Colon (tissue), 2 donors: ENCODE measurements at regions not wholly inside any gene's neighbourhood (a gene's known extent, or its start where the extent isn't known, plus 50 kb on each side); places are given as distances from the start of the nearest gene placed in this dataset.

Experiments
- FAIRE-seq: peaks from 2 replicates; lab custom pipeline; 2012; peaks lifted over from hg19 to GRCh38; lab: Jason Lieb, UNC
- donor health status: control.
- donor health status: control.

DNA sequence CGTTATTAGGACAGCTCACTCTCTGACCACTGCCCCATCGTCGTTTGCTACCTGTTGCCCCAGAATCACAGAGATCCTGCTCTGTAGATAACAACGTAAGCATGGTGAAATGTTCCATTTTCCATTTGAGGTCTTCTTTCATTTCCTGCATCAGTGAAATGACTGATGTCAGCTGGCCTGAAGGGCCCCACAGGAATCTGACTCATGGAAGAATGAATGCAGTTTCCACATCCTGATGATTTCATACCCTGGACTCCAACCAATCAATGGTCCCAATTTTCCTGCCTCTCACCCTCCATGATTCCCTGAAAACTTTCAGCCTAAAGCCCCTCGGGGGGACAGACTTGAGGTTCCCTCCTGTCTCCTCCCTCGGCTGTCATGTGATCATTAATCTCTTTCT is 394.4 kb upstream of the CDH4 start:
- FAIRE-seq = no peak

DNA sequence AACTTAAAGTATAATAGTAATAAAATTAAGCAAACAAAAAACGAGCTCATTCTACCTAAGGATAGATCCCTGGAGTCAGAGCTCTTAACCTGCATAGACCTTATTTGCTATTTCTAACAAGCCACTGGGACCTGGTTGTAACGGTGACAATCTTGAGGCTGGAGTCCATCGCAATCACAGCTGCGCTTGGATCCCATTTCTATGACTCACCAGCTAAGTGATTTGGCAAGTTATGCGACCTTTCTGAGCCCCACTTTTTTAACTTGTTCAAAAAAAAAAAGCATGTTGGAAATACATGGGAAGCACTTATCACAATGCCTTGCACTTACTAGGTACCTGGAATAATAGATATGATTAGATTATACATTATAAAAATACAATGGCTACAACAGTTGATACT is 389.5 kb upstream of the CDH4 start:
- no peak for FAIRE-seq

DNA sequence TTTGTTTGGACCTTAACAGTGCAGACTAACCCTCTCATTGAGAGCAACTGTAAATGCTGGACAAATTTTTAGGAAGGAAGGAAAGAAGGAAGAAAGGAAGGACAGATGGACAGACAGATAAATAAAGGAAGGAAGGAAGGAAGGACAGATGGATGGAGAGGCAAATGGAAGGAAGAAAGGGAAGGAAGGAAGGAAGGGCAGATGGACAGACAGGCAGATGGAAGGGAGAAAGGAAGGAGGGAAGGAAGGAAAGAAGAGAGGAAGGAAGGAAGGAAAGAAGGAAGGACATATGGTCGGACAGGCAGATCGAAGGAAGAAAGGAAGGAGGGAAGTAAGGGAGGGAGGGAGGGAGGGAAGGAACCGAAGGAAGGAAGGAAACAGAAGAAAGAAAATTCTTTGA is 388.5 kb upstream of the CDH4 start:
- no peak for FAIRE-seq

DNA sequence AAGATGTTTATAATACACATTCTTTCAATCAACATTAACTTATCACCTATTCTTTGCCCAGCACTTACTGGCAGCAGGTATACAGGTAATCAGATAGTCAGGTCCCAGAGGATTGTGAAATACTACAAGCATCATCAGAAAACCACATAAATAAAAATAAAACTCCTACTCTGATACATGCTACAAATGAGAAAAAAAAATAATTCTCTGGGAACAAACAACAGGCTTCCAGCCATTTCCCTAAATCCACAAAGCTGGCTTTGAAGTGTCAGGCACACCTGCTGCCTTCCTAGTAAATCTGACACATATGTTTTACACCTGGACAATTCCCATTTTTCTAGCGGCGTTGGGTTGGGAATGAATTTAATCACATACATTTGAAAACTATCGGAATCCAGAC is 384.5 kb upstream of the CDH4 start:
- no peak for FAIRE-seq

DNA sequence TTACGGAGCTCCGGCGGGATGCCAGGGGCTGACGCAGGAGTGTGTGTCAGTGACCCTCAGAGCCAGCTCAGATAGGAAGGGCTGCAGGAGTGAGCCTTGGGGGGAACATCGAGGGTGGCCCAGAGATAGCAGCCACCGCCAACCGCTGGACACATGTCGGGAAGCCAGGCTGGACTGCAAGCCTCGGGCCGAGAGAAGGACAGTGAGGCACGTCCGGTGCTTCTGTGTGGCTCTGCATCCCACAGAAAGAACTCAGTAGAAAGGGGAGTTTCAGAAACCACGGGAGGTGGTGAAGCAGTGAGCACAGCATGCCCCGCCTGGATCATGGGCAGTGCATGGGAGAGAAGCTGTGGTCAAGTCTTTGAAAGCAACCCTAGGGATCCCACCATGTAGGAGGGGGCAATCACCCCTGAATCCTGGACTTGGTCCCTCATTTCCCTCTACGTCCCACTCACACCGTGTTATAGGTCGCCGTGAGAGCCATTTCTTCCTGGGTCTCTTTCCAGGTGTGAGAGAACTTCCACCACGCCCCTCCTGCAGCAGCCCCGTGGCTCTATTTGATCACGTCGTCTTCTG is 383.7 kb upstream of the CDH4 start:
- FAIRE-seq = no peak

DNA sequence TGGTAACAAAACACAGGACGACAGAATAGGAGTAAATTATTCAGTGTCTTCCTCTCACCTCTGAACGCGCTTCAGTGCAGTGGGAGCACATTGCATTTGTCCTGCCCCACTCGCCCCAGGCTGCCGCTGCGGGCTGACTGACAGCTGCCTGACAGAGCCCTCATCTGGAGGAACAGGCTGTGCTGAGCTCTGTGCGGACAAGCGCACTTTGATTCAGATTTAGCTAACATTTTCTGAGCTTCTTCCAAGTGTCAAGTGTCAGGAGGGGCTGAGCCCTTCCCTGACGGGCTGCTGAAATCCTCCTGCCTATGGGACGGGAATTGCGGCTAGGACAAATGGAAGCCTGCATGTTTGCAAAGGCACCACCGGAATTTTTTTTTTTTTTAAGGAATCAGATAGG is 383.0 kb upstream of the CDH4 start:
- FAIRE-seq = no peak

DNA sequence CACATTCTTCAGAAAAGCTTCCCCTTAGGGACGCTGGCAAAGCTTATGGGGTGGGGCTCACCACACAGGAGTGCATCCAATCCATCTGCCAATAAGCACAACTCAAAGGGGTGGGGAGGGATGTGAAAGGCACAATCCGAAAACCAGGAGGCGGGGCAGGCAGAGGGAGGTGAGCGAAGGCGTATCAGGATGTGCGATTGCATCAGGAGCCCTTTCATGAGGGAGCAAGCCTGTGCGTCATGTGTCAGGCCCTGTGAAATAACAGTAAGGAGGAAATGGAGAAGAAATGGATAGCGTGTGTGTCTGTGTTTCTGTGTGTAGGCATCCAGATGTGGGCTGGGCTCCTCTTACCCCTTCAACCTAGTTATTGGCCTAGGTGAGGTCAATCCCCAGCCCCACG is 382.4 kb upstream of the CDH4 start:
- FAIRE-seq = no peak

DNA sequence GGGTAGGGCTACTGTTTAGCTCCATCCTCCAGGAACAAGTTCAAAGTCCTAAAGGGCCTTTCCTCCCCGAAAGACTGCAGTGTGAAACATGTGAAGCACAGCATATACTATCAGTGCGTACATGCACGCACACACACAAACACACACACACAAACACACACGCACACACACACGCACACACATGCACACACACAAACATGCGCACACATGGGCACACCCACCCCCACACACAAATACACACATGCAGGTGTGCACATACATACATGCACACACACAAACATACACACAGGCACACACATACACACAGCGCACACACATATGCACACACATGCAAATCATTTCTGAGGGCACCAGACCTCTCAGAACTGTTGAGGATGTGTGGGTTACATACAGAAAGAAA is 382.0 kb upstream of the CDH4 start:
- FAIRE-seq = no peak

DNA sequence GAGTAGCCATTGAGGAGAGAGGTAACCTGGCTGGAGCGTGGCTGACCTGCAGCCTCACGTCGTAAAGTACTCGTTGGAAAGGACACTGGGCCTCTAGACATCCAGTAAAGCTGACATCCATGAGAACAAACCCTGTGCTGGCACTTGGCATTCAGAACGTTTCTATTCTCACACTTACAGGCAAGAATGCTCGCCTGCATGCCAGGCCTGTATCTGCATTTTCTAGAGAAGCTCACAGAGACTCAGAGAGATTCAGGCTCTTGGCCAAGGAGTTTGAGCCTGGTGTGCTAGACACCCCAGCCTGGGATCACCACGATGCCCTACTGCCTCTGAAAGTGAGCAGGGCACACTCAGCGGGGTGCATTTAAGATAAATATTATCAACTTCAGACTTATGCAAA is 379.8 kb upstream of the CDH4 start:
- FAIRE-seq = no peak

DNA sequence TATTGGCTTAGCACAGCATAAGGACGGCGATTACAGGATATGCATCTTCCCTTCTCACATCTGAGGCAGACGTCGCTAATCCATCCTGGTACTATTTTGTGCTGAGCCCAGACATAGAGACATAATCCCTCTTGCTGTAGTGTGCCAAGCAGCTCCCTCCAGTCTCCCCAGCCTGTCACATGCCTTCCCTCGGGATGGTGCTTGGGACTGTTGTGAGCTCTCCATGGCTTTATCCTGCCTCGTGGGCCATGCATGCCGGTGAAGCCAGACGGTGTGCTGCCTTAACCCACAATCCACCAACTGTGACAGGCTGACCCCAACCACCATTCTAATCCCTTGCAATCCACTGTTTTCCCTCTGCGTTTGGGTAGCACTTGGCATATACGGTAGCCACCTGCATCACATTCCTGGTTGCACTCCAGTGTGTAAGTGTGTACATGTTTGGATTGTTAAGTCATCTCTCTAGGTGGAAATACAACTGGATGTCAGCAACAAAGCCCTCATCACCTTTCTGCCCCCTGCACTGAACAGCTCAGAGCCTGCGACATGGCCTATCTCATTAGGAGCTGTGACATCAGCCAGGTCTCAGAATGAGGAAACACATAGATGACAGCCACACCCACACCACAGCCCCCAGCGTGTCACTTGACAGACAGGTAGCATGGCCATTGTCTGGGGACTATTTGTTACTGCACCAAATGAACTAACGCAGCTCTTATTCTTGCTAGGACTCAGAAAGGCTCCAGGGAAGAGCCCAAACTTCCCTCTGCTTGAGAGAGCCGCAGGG is 374.8 kb upstream of the CDH4 start:
- no peak for FAIRE-seq

DNA sequence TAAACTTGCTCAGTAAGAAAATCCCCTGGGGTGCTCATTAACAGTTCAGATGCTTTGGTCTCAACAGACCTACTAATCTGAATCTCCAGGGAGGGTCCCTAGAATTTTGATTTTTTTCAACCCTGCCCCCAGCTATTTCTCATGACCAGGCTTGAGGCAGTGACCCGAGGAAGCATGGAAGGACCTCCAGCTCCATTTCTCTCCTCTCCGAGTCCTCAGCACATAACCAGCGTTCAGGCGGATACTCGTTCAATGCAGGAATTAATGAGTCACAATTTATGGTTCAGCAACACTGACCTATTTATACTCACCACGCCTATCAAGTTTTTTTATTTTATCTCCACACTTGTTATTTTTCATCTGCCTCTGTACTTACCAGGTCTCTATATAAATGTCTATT is 369.2 kb upstream of the CDH4 start:
- FAIRE-seq = no peak

DNA sequence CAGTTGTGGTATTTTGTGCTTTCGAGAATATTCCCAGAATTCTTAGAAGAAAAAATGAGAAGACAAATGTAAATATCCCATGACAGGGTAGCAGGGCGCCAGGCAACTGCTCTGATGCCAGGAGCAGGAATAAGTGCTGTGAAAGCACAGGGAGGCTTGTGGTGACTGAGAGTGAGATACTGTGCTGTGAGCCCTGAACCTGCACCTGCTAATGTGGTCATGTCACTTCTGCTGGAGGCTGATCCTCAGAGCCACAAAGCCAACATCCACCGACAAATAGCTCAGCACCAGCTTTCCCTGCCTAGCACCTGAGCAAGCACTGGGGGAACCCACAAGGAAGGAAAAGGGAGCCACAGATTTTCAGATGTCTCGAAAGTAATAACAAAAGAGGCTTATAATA is 368.6 kb upstream of the CDH4 start:
- FAIRE-seq = no peak

DNA sequence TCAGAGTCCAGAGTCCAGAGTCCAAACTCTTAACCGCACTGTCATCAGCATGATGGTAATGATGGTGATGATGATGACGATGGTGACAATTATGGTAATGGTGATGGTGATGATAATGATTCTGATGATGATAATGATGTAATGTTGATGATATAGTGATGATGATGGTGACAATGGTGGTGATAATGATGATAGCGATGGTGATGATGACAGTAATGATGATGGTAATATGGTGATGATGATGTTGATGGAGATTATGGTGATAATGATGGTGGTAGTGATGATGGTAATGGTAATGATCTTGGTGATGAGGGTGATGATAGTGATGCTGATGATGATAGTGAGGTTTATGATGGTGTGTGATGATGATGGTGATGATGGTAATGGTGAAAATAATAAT is 367.8 kb upstream of the CDH4 start:
- FAIRE-seq = no peak

DNA sequence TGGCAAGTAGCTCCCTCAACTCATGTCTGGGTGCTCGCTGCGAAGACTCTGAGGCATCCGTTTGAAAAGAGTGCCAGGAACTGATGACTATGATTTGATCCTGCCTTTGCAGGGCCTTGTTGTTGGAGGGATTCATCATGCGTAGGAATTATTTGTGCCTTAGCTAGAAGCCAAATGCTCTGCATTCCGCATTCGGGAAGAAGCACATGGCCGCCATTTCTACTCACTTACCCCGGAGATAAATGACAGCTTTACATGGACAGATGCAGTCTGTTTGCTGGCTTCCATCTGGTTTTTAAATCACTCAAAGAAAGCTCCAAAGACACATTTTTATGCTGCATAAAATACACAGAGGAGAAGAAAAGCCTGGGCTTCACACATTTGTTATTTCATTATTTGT is 363.3 kb upstream of the CDH4 start:
- no peak for FAIRE-seq

DNA sequence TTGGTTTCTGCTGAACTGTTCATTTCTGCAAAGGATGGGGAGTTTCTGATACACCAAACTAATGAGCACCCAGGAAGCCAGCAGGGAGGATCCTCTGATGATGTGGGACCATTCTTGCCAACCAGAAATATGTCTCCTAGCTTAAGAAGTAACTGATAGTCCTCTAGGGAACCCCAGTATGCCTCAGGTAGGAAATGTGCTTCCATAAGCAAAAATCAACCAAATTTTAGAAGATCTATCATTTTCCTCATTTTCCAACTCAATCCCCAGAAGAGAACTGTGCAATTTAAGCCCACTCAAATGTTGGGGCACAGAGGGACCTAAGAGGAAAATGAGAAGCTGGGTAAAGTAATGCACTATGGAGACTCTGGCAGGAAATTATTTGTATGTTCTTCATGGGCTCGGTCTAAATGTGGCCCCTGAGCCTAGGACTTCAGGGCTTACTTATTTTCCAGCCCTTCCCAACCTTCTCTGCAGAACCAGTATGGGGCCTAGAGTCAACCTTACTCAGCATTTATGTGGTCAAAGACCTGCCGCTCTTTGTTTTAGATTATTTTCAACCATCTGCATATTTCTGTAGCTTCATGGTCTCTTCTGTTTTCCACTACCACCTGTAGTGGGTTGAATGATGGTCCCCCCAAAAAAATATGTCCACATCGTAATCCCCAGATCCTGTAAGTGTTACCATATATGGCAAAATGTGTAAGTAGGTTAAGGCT is 359.8 kb upstream of the CDH4 start:
- FAIRE-seq = no peak

DNA sequence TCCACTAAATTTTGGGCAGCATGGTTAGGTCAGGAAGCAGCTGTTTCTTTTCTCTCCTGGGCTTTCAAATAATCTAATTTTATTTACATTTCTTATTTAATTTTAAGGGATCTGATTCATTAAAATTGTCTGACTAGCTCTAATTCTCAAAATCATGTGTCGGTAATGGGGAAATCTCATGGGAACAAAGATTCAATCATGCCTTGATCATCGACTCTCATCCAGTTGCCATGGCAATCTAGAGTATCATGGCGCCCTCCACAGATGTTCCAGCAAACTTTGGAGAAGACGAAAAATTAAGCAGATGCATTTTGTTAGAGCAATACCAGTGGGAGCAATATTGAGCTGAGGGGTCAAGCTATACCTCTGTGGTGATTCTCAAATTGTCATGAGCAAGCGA is 358.0 kb upstream of the CDH4 start:
- no peak for FAIRE-seq

DNA sequence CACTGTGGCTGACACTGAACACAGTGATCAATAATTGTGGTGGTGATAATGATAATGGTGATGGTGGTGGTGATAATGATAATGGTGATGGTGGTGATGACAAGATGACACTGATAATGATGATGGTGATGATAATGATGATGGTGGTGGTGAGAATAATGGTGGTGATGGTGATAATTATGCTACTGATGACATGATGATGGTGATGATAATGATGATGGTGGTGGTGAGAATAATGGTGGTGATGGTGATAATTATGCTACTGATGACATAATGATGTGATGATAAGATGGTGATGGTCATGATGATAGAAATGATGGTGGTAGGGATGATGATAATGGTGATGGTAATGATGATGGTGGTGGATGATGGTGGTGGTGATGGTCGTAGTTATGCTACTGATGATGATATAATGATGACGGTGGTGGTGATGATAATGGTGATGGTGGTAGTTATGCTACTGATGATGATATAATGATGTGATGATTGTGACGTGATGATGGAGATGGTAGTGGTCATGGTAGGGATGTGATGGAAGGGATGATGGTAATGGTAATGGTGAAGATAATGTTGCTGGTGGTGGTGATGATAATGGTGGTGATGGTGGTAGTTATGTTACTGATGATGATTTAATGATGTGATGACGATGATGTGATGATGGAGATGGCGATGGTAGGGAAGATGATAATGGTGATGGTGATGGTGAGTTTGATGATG is 356.5 kb upstream of the CDH4 start:
- FAIRE-seq = no peak

DNA sequence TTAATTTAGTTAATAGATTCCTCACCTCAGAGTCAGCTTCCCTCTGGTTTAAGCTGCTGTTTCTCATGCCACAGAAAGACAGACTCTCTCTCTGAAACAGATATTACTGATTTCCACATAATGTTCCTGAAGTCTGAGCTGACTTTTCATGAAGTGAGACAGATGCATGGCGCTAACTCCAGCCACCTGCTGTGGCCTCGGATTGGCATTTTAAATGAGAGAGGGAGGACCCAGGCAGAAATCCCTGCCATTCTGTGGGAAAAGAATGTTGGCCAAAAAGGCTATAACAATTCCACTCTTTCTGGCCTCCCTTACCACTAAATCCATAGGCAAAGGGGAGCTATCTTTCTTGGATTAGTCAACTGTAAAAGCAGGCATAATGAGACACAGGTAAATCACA is 354.1 kb upstream of the CDH4 start:
- no peak for FAIRE-seq

DNA sequence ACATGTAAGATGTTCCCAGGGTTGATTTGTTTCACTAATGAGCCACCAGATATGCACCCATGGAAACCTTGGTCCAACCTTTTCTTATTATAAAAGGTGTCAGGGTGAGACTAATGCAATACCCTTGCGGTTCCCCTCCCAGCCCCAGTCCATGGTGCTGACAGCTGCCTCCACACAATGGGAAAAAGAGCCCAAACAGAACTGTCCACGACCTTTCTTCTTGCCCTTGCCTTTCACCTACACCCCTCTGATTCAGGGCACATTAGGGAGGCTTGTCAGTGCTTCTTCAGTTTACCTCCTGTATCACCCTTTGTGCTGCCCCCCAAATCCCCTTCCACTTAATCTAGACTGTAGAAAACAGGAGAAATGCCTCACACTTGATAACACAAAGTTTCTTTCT is 352.7 kb upstream of the CDH4 start:
- no peak for FAIRE-seq

DNA sequence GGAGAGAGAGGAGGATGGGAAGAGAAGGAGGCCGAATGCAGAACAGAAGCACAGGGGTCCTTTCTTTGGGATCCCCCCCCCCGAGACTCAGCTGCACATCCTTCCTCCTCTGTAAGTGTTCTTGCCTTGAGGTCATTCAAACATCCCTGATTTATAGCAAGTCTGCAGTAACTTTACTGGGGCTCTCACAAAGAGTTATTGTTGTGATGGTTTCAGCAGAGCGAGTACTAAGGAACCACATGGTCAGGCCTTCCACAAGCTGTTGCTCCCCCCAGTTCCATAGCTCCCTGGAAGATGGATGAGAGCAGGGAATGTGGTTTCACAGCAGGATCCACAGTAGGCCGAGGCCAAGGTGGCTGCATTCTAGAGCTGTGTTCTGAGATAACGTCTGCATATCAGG is 351.4 kb upstream of the CDH4 start:
- FAIRE-seq = no peak

DNA sequence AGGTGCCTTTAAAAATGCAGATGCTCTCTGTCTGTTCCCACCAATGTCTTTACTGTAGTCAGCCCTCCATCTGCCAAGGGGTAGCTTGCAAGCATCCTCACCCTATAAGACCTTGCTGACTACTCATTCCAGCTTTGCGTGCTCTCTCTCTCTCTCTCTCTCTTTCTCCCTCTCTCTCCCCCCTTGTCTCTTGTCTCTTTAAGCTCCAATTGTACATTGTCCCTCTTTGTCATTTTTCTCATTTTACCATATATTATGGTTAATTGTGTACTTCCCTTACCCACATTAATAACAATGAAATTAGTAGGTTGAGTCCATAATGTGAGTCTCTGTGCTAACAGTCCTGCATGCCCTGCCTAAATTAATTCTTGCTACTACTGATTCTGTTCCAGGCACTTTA is 350.2 kb upstream of the CDH4 start:
- no peak for FAIRE-seq

DNA sequence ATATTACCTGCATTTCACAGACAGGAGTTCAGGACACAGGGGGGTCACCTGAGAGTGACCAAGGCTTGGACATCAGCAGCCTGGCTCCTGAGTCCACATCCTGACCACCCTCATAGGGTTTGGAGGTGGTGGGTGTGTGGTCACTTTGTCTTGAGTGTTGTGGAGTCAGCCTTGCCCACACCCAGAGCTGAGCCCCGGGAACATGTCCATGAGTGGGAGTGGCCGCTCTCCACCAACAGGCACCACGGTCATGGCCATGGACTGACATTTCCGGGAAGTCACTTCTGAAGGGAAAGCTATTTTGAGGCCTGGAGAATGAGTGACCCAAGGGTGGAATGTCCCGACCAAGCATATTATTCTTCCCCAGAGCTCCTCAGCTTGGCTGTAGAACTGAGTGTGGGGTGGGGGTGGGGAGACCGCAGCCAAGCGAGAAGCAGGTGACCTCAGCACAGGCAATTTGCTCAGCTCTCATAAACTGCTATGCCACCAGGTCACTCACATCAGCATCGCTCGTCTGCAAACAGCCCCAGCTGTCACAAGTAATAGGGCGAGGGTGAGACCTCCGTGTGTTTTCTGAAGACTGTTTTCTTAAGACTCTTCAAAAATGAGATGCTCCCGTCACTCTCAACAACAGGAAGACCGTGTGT is 348.6 kb upstream of the CDH4 start:
- no peak for FAIRE-seq

DNA sequence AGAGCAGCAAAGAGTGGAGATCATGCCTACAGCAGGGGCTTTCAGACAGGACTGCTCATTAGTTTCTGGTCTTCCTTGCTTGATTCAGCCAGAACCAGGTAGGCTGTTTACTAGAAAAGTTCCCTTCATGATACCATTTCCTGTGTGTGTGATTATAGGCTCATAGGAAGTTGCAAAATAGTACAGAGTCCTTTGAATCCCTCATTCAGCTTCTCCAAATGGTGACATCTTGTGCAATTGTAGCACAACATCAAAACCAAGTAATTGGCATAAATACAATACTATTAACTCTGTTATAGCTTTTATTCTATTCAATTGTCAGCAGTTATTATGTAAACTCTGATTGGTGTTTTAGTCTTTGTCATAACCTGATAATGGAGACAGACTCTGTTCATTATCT is 347.3 kb upstream of the CDH4 start:
- no peak for FAIRE-seq
